ENCODE measurements at regions not wholly inside any gene's neighbourhood (a gene's known extent, or its start where the extent isn't known, plus 50 kb on each side); places are given as distances from the start of the nearest gene placed in this dataset.

GRCh38 chr12:104903648-104904423, 54.3 kb downstream of the SLC41A2 start:
- TF ChIP-seq CTCF (IDR thresholded peaks at IDR 0.05; ENCODE audit: low read length) (no peak), EZH2 (IDR thresholded peaks at IDR 0.05; ENCODE audit: borderline replicate concordance, low read length) (no peak)

All from OCI-LY1 (cell line).